ENCODE measurements at regions not wholly inside any gene's neighbourhood (a gene's known extent, or its start where the extent isn't known, plus 50 kb on each side); places are given as distances from the start of the nearest gene placed in this dataset.

DNA sequence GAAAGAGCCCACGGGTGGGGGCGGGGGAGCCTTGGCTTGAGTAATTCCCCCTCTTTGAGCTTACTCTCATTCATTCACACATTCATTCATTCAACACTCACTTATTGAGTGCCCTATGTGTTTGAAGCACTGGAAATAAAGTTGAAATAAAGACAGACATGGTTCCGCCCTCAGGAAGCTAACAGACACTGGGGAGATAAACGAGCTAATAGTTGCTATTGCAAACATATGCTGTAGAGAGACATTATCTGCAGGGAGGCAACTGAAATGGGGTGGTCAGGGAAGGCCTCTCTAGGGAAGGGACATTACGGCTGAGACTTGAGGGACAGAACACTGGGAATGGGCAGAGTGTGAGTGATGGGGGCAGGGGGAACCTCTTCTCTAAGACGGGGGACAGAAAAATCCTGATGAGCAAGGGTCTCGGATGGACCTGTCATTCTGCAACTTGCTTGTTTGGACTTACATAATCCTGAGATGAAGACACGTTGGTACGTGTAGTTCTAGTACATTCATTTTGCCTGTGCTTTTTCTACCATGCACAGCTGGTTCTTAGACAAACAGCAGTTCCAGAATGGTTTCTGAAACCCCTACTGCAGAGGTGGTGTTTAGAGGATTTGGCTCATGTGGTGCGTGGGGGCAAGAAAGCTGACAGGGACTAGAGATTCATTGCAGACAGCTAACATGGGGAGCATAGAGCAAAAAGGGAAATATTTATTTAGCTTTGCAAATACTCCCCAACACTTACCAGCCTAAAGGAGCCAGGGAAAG, 71.1 kb upstream of the BLCAP start:
- TF ChIP-seq CTCF (IDR thresholded peaks at IDR 0.05; ENCODE audit: low read depth, low read length), result no peak
- TF ChIP-seq EZH2phosphoT487 (IDR thresholded peaks at IDR 0.05; ENCODE audit: low read depth), result no peak

All from OCI-LY3 (cell line).